ENCODE measurements at regions not wholly inside any gene's neighbourhood (a gene's known extent, or its start where the extent isn't known, plus 50 kb on each side); places are given as distances from the start of the nearest gene placed in this dataset.

- TF ChIP-seq POLR2A (IDR thresholded peaks at IDR 0.05) (no peak), CTCF (IDR thresholded peaks at IDR 0.05) (no peak)
Observed at GRCh38 chr10:113414543-113414942, 138.3 kb upstream of the HABP2 start.
